ENCODE measurements at regions not wholly inside any gene's neighbourhood (a gene's known extent, or its start where the extent isn't known, plus 50 kb on each side); places are given as distances from the start of the nearest gene placed in this dataset.

DNA sequence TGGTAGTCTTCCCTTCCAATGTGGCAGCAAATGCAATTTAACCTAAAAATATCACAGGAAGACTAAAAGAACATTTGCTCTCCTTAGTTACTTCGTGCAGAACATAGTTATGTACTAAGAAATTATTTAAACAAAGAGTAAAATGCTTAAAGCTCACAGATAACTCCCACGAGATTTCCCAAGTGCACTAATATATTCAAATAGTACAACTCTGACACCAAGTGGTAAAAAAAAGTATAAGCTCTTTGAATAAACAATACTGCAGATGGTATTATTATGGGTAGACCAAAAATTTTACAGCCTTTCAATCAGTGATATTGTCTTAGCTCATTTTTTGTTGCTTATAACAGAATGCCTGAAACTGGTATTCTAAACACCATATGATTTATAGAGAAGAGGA lies 52.8 kb upstream of the FILIP1 start:
- CTCF ChIA-PET, result interaction anchor here (0.6 to 1.0 kb wide), 2 partner anchors 17 to 128 kb away, joined by 3 read pairs; no protein-coding TSS in a partner anchor
- Mint-ChIP-seq H3K4me3 (no peak overlapping the region), H3K27ac (no peak overlapping the region), H3K4me1 (peaks cover 7% of the 10 kb centered on the region), H3K36me3 (no peaks in the 10 kb centered on the region), H3K9me3 (ENCODE audit: low read depth) (no peaks in the 10 kb centered on the region), H3K27me3 (peaks cover 6% of the 10 kb centered on the region)
- DNase-seq, result no peak
- no peak for ATAC-seq

DNA sequence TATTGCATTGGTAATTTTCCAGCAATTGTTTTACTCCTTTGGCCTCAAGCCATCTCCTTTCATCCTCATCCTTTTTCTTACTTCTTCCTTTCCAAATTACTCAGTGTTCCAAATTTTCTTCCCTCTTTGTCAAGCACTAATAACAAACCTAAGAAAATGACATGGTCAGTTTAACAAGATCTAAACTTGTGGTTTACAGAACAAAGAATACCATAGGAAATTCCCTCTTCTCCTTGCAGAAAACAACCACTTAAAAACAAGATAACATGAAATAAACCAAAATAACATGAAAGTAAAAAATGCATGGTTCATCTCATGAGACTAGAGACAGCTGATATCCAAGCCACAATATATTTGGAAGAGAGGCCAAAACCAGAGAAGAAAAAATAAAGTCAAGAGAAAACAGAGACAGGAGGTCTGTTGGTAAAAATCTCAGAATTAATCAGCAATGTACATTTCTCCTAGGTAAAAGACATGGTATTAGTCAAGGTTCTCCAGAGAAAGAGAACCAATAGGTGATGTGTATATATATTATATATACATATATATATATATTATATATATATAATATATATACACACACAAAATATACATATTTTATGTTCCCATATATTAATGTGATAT lies 51.0 kb upstream of the SENP6 start:
- DNase-seq (no peak), ATAC-seq (no peak)
- Mint-ChIP-seq H3K4me3 (no peak overlapping the region), H3K27ac (no peak overlapping the region), H3K4me1 (peaks cover 12% of the 10 kb centered on the region), H3K9me3 (ENCODE audit: low read depth) (no peaks in the 10 kb centered on the region), H3K27me3 (no peaks in the 10 kb centered on the region), H3K36me3 (no peaks in the 10 kb centered on the region)
- CTCF ChIA-PET, result no interaction called here

DNA sequence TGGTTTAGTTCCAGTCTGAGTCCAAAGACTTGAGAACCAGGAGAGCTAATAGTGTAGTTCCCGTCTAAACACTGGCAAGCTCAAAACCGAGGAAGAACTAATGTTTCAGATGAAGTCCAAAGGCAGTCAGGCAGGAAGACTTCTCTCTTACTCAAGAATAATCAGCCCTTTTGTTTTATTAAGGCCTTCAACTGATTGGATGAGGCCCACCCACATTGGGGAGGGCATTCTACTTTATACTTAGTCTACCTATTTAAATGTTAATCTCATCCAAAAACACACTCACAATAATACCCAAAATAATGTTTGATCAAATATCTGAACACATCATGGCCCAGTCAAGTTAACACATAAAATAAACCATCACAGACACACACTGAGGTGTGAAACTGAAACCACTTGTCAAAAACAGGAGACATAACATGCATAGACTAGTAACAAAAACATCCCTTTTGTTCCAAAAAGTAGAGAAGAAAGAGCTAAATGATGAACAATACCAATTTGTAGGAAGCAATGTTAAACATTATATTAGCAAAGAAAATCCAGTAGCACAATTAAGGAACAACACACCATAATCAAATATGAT lies 50.2 kb upstream of the SENP6 start:
- peak; percentile 39 for ATAC-seq
- no peaks in the 10 kb centered on the region for H3K36me3 Mint-ChIP-seq
- no peak for DNase-seq
- peaks cover 12% of the 10 kb centered on the region for H3K4me1 Mint-ChIP-seq
- H3K9me3 Mint-ChIP-seq (ENCODE audit: low read depth), result no peaks in the 10 kb centered on the region
- no peaks in the 10 kb centered on the region for H3K27me3 Mint-ChIP-seq
- H3K27ac Mint-ChIP-seq, result no peak overlapping the region
- no peak overlapping the region for H3K4me3 Mint-ChIP-seq
- CTCF ChIA-PET, result no interaction called here
